ENCODE measurements at regions not wholly inside any gene's neighbourhood (a gene's known extent, or its start where the extent isn't known, plus 50 kb on each side); places are given as distances from the start of the nearest gene placed in this dataset.

DNA sequence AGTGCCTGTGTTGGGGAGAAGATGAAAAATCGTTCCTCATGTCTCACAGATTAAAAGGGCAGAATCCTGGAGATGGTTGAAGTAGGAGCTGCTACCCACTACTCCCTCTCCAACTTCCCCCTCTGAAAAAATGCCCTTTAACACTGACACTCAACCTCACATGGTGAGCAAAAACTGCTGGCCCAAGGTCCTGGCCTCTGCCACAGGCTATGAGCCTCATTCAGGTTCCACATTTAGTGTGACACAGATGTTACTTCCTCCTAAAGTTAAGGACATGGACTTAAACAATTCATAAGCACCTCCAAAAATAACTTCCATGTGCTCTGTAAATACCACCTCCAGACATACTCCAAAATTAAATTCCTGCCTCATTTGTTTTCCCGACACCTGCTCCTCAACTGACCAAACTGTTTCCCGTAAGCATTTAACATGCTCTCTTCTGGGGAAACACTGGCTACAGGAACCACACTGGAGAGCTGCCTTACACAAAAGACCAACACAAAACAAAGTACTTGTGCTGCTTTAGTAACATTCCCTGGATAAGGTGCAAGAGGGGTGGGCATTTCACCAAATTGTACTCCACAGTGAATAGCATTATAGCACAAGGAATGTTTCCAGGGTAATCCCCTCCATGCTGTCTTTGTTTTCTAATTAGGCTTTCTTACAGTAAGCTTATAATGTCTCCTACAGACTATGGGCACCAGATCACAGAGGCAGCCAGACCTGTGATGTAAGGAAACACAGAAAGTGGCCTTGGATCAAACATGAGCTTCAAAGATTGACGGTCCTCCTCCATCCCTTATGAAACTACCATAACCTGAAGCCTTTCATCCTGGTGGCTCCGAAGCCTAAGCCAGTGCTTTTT lies 57.0 kb downstream of the PHLDA1 start:
- Histone ChIP-seq H3K9ac (no peak overlapping the region), H3K36me3 (replicated peaks in 1 of 2; ENCODE audit: control insufficient read depth in 1 of 2, insufficient read depth in 2 of 2, low read length in 1 of 2) (no peaks in the 10 kb centered on the region), H3K27me3 (ENCODE audit: insufficient read depth) (no peaks in the 10 kb centered on the region), H3K27ac (ENCODE audit: low read depth in 2 of 2, low read length in 1 of 2) (no peak overlapping the region), H3K4me3 (ENCODE audit: low read depth in 2 of 2, low read length in 1 of 2) (no peak overlapping the region), H2AFZ (ENCODE audit: low read depth) (no peak overlapping the region), H3K79me2 (ENCODE audit: insufficient read depth) (no peaks in the 10 kb centered on the region), H3F3A (replicated peaks; ENCODE audit: insufficient read depth) (peaks cover 21% of the 10 kb centered on the region), H3K9me3 (no peaks in the 10 kb centered on the region), H3K4me2 (no peak overlapping the region), H4K20me1 (ENCODE audit: insufficient read depth) (no peaks in the 10 kb centered on the region), H3K9me2 (no peaks in the 10 kb centered on the region), H3K4me1 (ENCODE audit: control insufficient read depth in 1 of 2, insufficient read depth in 2 of 2, low read depth in 1 of 2, low read length in 1 of 2) (peaks cover 0 to 23% of the 10 kb centered on the region in 2 experiments)
- no peak for DNase-seq
- 92% methylated on average over 5 of the region's 5 CpGs for WGBS (ENCODE audit: low lambda C conversion rate)
- no peak for TF ChIP-seq MXI1 (IDR thresholded peaks at IDR 0.05; ENCODE audit: low read depth, low read length)
- ChIA-PET POLR2A (no interaction called here), CTCF (interaction anchor here (1.3 kb wide), 1 partner anchor 10 kb away, joined by 4 read pairs; no protein-coding TSS in a partner anchor)

DNA sequence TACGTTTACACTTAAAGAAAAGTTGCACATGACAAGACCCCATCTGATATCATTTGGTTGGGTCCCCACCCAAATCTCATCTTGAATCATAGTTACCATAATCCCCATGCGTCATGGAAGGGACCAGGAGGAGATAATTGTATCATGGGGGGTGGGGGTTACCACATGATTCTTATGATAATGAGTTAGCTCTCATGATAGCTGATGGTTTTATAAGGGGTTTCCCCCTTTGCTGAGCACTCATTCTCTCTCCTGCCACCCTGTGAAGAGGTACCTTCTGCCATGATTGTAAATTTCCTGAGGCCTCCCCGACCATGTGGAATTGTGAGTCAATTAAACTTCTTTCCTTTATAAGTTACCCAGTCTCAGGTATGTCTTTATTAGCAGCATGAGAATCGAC lies 60.3 kb downstream of the PHLDA1 start:
- Histone ChIP-seq H3K9me3 (no peaks in the 10 kb centered on the region), H3K36me3 (replicated peaks in 1 of 2; ENCODE audit: control insufficient read depth in 1 of 2, insufficient read depth in 2 of 2, low read length in 1 of 2) (no peaks in the 10 kb centered on the region), H3K4me2 (no peak overlapping the region), H3K27me3 (ENCODE audit: insufficient read depth) (no peaks in the 10 kb centered on the region), H3F3A (replicated peaks; ENCODE audit: insufficient read depth) (no peaks in the 10 kb centered on the region), H4K20me1 (ENCODE audit: insufficient read depth) (no peaks in the 10 kb centered on the region), H3K4me1 (ENCODE audit: control insufficient read depth in 1 of 2, insufficient read depth in 2 of 2, low read depth in 1 of 2, low read length in 1 of 2) (no peaks in the 10 kb centered on the region), H3K79me2 (ENCODE audit: insufficient read depth) (no peaks in the 10 kb centered on the region), H2AFZ (ENCODE audit: low read depth) (no peak overlapping the region), H3K27ac (ENCODE audit: low read depth in 2 of 2, low read length in 1 of 2) (no peak overlapping the region), H3K9me2 (no peaks in the 10 kb centered on the region), H3K4me3 (ENCODE audit: low read depth in 2 of 2, low read length in 1 of 2) (no peak overlapping the region), H3K9ac (no peak overlapping the region)
- TF ChIP-seq MEF2A (IDR thresholded peaks at IDR 0.05; ENCODE audit: borderline replicate concordance, low read depth) (no peak), EZH2phosphoT487 (IDR thresholded peaks at IDR 0.05; ENCODE audit: borderline replicate concordance, low read depth) (no peak), YY1 (IDR thresholded peaks at IDR 0.05; ENCODE audit: low read depth) (no peak), FOSL2 (IDR thresholded peaks at IDR 0.05; ENCODE audit: borderline replicate concordance, low read depth) (no peak), SIN3A (IDR thresholded peaks at IDR 0.05; ENCODE audit: borderline replicate concordance, low read depth, low read length) (no peak), JUND (IDR thresholded peaks at IDR 0.05) (no peak), CHD2 (IDR thresholded peaks at IDR 0.05; ENCODE audit: low read length, partially characterized antibody) (no peak), FOXM1 (IDR thresholded peaks at IDR 0.05; ENCODE audit: low read depth) (no peak), RFX5 (IDR thresholded peaks at IDR 0.05; ENCODE audit: low read length) (no peak), NRF1 (IDR thresholded peaks at IDR 0.05; ENCODE audit: low read depth, low read length) (no peak), POLR2AphosphoS5 (IDR thresholded peaks at IDR 0.05; ENCODE audit: low read depth, low read length) (no peak), TEAD4 (IDR thresholded peaks at IDR 0.05; ENCODE audit: borderline replicate concordance, insufficient read depth) (no peak)
- TF ChIP-seq, protein P1, sequence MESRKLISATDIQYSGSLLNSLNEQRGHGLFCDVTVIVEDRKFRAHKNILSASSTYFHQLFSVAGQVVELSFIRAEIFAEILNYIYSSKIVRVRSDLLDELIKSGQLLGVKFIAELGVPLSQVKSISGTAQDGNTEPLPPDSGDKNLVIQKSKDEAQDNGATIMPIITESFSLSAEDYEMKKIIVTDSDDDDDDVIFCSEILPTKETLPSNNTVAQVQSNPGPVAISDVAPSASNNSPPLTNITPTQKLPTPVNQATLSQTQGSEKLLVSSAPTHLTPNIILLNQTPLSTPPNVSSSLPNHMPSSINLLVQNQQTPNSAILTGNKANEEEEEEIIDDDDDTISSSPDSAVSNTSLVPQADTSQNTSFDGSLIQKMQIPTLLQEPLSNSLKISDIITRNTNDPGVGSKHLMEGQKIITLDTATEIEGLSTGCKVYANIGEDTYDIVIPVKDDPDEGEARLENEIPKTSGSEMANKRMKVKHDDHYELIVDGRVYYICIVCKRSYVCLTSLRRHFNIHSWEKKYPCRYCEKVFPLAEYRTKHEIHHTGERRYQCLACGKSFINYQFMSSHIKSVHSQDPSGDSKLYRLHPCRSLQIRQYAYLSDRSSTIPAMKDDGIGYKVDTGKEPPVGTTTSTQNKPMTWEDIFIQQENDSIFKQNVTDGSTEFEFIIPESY (IDR thresholded peaks at IDR 0.05; ENCODE audit: borderline replicate concordance, low read depth) = no peak
- TF ChIP-seq, protein P2, sequence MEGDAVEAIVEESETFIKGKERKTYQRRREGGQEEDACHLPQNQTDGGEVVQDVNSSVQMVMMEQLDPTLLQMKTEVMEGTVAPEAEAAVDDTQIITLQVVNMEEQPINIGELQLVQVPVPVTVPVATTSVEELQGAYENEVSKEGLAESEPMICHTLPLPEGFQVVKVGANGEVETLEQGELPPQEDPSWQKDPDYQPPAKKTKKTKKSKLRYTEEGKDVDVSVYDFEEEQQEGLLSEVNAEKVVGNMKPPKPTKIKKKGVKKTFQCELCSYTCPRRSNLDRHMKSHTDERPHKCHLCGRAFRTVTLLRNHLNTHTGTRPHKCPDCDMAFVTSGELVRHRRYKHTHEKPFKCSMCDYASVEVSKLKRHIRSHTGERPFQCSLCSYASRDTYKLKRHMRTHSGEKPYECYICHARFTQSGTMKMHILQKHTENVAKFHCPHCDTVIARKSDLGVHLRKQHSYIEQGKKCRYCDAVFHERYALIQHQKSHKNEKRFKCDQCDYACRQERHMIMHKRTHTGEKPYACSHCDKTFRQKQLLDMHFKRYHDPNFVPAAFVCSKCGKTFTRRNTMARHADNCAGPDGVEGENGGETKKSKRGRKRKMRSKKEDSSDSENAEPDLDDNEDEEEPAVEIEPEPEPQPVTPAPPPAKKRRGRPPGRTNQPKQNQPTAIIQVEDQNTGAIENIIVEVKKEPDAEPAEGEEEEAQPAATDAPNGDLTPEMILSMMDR (IDR thresholded peaks at IDR 0.05) = no peak
- TF ChIP-seq, protein P3, sequence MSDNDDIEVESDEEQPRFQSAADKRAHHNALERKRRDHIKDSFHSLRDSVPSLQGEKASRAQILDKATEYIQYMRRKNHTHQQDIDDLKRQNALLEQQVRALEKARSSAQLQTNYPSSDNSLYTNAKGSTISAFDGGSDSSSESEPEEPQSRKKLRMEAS (IDR thresholded peaks at IDR 0.05; ENCODE audit: low read depth) = no peak
- TF ChIP-seq, protein P4, sequence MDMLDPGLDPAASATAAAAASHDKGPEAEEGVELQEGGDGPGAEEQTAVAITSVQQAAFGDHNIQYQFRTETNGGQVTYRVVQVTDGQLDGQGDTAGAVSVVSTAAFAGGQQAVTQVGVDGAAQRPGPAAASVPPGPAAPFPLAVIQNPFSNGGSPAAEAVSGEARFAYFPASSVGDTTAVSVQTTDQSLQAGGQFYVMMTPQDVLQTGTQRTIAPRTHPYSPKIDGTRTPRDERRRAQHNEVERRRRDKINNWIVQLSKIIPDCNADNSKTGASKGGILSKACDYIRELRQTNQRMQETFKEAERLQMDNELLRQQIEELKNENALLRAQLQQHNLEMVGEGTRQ (IDR thresholded peaks at IDR 0.05; ENCODE audit: borderline replicate concordance, low read depth, low read length) = no peak
- TF ChIP-seq, protein P5, sequence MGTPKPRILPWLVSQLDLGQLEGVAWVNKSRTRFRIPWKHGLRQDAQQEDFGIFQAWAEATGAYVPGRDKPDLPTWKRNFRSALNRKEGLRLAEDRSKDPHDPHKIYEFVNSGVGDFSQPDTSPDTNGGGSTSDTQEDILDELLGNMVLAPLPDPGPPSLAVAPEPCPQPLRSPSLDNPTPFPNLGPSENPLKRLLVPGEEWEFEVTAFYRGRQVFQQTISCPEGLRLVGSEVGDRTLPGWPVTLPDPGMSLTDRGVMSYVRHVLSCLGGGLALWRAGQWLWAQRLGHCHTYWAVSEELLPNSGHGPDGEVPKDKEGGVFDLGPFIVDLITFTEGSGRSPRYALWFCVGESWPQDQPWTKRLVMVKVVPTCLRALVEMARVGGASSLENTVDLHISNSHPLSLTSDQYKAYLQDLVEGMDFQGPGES (IDR thresholded peaks at IDR 0.05; ENCODE audit: low read depth, low read length) = no peak
- TF ChIP-seq, protein P6, sequence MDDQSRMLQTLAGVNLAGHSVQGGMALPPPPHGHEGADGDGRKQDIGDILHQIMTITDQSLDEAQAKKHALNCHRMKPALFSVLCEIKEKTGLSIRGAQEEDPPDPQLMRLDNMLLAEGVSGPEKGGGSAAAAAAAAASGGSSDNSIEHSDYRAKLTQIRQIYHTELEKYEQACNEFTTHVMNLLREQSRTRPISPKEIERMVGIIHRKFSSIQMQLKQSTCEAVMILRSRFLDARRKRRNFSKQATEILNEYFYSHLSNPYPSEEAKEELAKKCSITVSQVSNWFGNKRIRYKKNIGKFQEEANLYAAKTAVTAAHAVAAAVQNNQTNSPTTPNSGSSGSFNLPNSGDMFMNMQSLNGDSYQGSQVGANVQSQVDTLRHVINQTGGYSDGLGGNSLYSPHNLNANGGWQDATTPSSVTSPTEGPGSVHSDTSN (IDR thresholded peaks at IDR 0.05) = no peak
- POLR2A ChIA-PET = no interaction called here
- no peak for DNase-seq
- 89% methylated on average over 4 of the region's 4 CpGs for WGBS (ENCODE audit: low lambda C conversion rate)
- CTCF ChIA-PET = interaction anchor here (1.0 kb wide), 1 partner anchor 16 kb away, joined by 3 read pairs; no protein-coding TSS in a partner anchor
